Right lobe of liver (tissue), 6 donors: ENCODE measurements at regions not wholly inside any gene's neighbourhood (a gene's known extent, or its start where the extent isn't known, plus 50 kb on each side); places are given as distances from the start of the nearest gene placed in this dataset.

ENCODE experiments used
- ATAC-seq, 4 donors: fragments of 200-7000 bp; cut with Tn5 transposase; one replicate each; pipeline ENCODE4 v1.9.1; 2020; ENCODE audit warnings: mild to moderate bottlenecking in 4 of 4, moderate library complexity in 4 of 4
- DNase-seq, 3 donors: peaks; one replicate each; pipeline ENCODE4 v3.0.0-alpha.2; 2020
- H3K27ac ChIP-seq, 3 donors: fragments of 200-600 bp; one replicate each; pipeline ENCODE4 v1.8.0; 2022
- H3K27me3 ChIP-seq, 2 donors: fragments of 200-600 bp; one replicate each; pipeline ENCODE4 v1.8.0; 2022
- H3K36me3 ChIP-seq, 4 donors: fragments of 200-600 bp; sonication (generic) in 1 of 4; one replicate each; pipeline versions ENCODE4 v1.5.1 to v1.8.0; 2017 to 2022; ENCODE audit warnings: control low read depth in 1 of 4
- H3K4me1 ChIP-seq, 4 donors: fragments of 200-600 bp; sonication (generic) in 1 of 4; one replicate each; pipeline versions ENCODE4 v1.5.1 to v1.8.0; 2017 to 2022; ENCODE audit warnings: control low read depth in 1 of 4
- H3K4me3 ChIP-seq, 3 donors: fragments of 200-600 bp; one replicate each; pipeline ENCODE4 v1.8.0; 2022
- H3K9me3 ChIP-seq, 4 donors: fragments of 200-600 bp; sonication (generic) in 1 of 4; one replicate each; pipeline versions ENCODE4 v1.5.1 to v1.8.0; 2017 to 2022; ENCODE audit warnings: control low read depth in 1 of 4
- CTCF ChIP-seq, 4 donors: fragments of 200-600 bp in 3 of 4; fragments of 450-650 bp in 1 of 4; IDR thresholded peaks; one replicate each; pipeline versions ENCODE4 v1.5.1 to v1.8.0; 2016 to 2022; ENCODE audit warnings: antibody characterized with exemption in 4 of 4, mild to moderate bottlenecking in 2 of 4
- POLR2A ChIP-seq: fragments of 450-650 bp; IDR thresholded peaks from one replicate; pipeline ENCODE4 v1.6.1; 2017; ENCODE audit warnings: antibody characterized with exemption, mild to moderate bottlenecking
- WGBS: methylation state at CpG from one replicate; pipeline ENCODE4 v1.1.6; 2018; ENCODE audit warnings: low coverage, low lambda C conversion rate; ENCODE audit not compliant: insufficient coverage; ENCODE audit errors: missing lambda C conversion rate; 5-methylcytosine and 5-hydroxymethylcytosine counted together
- intact Hi-C, 2 donors: fragments of 100-400 bp; cut with DNase I; formaldehyde crosslinking; loops; one replicate each; pipeline versions ENCODE4 v1.11.2 to v1.14.1; 2022
- donor health status: DM: no; HTN: yes; CAD: no.
- donor health status: DM: no; HTN: no; CAD: no.
- donor health status: DM: no; HTN: no; CAD: no.
- donor health status: DM: no; HTN: yes; CAD: no.
- donor health status: DM: no; HTN: yes; CAD: no.

- Histone ChIP-seq H3K27ac (no peak overlapping the region), H3K27me3 (no peaks in the 10 kb centered on the region), H3K4me3 (no peak overlapping the region), H3K36me3 (no peaks in the 10 kb centered on the region), H3K4me1 (no peaks in the 10 kb centered on the region), H3K9me3 (no peaks in the 10 kb centered on the region)
- DNase-seq (no peak), ATAC-seq (no peak)
- intact Hi-C loops, result no loop called here
- 43% methylated on average over 5 of the region's 5 CpGs for WGBS
- TF ChIP-seq CTCF (IDR thresholded peaks at IDR 0.05) (no peak), POLR2A (no peak)
Observed at GRCh38 chr3:98259-98654, 98.3 kb upstream of the CHL1 start.

- intact Hi-C loops, result no loop called here
- no peak overlapping the region for H3K4me3 ChIP-seq
- no peak overlapping the region for H3K27ac ChIP-seq
- no peaks in the 10 kb centered on the region for H3K36me3 ChIP-seq
- ATAC-seq (no peak), DNase-seq (no peak)
- no peaks in the 10 kb centered on the region for H3K9me3 ChIP-seq
- WGBS, result 48% methylated on average over 5 of the region's 5 CpGs
- H3K27me3 ChIP-seq, result no peaks in the 10 kb centered on the region
- no peaks in the 10 kb centered on the region for H3K4me1 ChIP-seq
- no peak for TF ChIP-seq POLR2A
- no peak for TF ChIP-seq CTCF (IDR thresholded peaks at IDR 0.05)
Observed at GRCh38 chr3:99506-99905, 97.1 kb upstream of the CHL1 start.

- H3K9me3 ChIP-seq, result no peaks in the 10 kb centered on the region
- no peak overlapping the region for H3K4me3 ChIP-seq
- H3K4me1 ChIP-seq, result no peaks in the 10 kb centered on the region
- H3K36me3 ChIP-seq, result no peaks in the 10 kb centered on the region
- TF ChIP-seq POLR2A (no peak), CTCF (IDR thresholded peaks at IDR 0.05) (no peak)
- H3K27ac ChIP-seq, result no peak overlapping the region
- no peak for ATAC-seq
- DNase-seq, result no peak
- H3K27me3 ChIP-seq, result no peaks in the 10 kb centered on the region
- intact Hi-C loops, result no loop called here
- 29% methylated on average over 4 of the region's 4 CpGs for WGBS
Observed at GRCh38 chr3:102484-102883, 94.1 kb upstream of the CHL1 start.

- 53% methylated on average over 2 of the region's 2 CpGs for WGBS
- no peak for ATAC-seq
- TF ChIP-seq CTCF (IDR thresholded peaks at IDR 0.05) (no peak), POLR2A (no peak)
Observed at GRCh38 chr3:103991-104390, 92.6 kb upstream of the CHL1 start.

GRCh38 chr3:105585-105984, 91.0 kb upstream of the CHL1 start:
- no peak overlapping the region for H3K4me3 ChIP-seq
- H3K27ac ChIP-seq, result no peak overlapping the region
- no peak for DNase-seq
- ATAC-seq, result no peak
- WGBS, result 30% methylated on average over 2 of the region's 5 CpGs
- no peaks in the 10 kb centered on the region for H3K9me3 ChIP-seq
- intact Hi-C loops, result no loop called here
- no peaks in the 10 kb centered on the region for H3K4me1 ChIP-seq
- H3K36me3 ChIP-seq, result no peaks in the 10 kb centered on the region
- no peaks in the 10 kb centered on the region for H3K27me3 ChIP-seq
- TF ChIP-seq POLR2A (no peak), CTCF (IDR thresholded peaks at IDR 0.05) (no peak)

More at GRCh38 chr3:103991-104390, 92.6 kb upstream of the CHL1 start:
- H3K27me3 ChIP-seq, result no peaks in the 10 kb centered on the region
- H3K4me3 ChIP-seq, result no peak overlapping the region
- no peak for DNase-seq
- H3K9me3 ChIP-seq, result no peaks in the 10 kb centered on the region
- H3K36me3 ChIP-seq, result no peaks in the 10 kb centered on the region
- intact Hi-C loops, result no loop called here
- H3K4me1 ChIP-seq, result no peaks in the 10 kb centered on the region
- no peak overlapping the region for H3K27ac ChIP-seq
